Kidney epithelial cell (primary cell): ENCODE measurements at regions not wholly inside any gene's neighbourhood (a gene's known extent, or its start where the extent isn't known, plus 50 kb on each side); places are given as distances from the start of the nearest gene placed in this dataset.

Experiments used
- DNase-seq: peaks from one replicate; pipeline ENCODE4 v3.0.0-alpha.2; 2010; ENCODE audit warnings: low read depth
- H3K27me3 ChIP-seq: 2 replicates; pipeline ENCODE4 v1.6.0; 2011; ENCODE audit warnings: low read length; ENCODE audit not compliant: control insufficient read depth, insufficient read depth
- H3K36me3 ChIP-seq: 2 replicates; pipeline ENCODE4 v1.5.1; 2011; ENCODE audit warnings: low read length; ENCODE audit not compliant: control insufficient read depth, insufficient read depth
- H3K4me3 ChIP-seq: 2 replicates; pipeline ENCODE4 v1.5.1; 2011; ENCODE audit warnings: low read depth, mild to moderate bottlenecking, control low read depth, low read length
- TF ChIP-seq, protein P1 (sequence below): IDR thresholded peaks from 2 replicates; pipeline ENCODE4 v1.5.1; 2011; ENCODE audit warnings: mild to moderate bottlenecking, moderate library complexity, low read length, control low read depth, inconsistent platforms; ENCODE audit not compliant: insufficient read depth, poor library complexity, severe bottlenecking

DNA sequence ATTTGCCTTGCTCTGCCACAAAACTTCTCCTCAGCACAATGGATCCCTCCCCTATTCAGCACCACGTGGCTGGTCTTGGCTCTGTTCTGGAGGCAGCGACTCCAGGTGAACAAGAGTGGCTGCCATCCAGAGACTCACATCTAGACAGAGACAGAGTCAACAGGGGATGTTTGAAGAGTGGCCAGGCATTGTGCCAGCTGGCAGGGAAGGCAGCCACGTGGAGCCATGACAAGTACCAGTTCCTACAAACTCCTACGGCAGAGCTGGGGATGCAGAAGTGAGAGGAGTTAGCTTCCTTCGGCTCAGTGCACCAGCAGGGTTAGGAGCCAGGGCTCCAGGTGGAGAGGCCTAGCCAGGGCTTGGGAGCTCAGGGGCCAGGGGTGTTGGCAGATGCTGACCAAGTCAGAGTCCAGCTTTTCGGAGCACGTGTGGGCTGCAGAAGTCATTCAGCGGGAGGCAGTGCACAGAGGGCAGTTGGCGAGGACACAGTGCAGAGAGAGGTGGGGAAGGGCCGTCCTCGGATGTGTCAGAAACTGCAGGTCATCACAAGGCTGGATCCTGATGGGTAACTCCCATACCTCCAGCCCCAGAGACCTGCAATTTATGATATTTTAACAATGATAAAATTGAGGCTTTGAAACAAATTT is 171.7 kb upstream of the PDE10A start:
- Histone ChIP-seq H3K4me3 (no peak overlapping the region), H3K36me3 (no peaks in the 10 kb centered on the region), H3K27me3 (peaks cover 5% of the 10 kb centered on the region)
- no peak for DNase-seq
- TF ChIP-seq, protein P1, sequence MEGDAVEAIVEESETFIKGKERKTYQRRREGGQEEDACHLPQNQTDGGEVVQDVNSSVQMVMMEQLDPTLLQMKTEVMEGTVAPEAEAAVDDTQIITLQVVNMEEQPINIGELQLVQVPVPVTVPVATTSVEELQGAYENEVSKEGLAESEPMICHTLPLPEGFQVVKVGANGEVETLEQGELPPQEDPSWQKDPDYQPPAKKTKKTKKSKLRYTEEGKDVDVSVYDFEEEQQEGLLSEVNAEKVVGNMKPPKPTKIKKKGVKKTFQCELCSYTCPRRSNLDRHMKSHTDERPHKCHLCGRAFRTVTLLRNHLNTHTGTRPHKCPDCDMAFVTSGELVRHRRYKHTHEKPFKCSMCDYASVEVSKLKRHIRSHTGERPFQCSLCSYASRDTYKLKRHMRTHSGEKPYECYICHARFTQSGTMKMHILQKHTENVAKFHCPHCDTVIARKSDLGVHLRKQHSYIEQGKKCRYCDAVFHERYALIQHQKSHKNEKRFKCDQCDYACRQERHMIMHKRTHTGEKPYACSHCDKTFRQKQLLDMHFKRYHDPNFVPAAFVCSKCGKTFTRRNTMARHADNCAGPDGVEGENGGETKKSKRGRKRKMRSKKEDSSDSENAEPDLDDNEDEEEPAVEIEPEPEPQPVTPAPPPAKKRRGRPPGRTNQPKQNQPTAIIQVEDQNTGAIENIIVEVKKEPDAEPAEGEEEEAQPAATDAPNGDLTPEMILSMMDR: no peak

DNA sequence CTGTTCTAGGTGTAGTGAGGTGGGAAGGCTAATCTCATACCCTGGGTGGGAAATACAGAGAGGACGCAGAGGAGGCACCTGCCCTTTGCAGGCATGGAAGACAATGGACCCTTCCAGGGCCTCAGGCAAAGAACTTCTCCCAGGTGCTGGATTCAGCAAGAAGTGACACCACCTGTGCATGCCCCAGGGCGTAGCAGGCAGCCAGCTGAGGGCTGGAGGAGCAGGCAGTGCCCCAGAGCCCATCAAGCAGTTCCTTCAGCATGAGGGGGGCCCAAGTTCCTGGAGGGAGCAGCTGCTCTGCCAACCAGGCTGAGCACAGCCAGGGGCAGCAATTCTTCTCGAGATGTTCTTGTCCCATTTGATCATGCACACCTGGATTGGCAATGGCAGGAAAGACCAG is 170.3 kb upstream of the PDE10A start:
- TF ChIP-seq, protein P1: no peak
- no peak overlapping the region for H3K4me3 ChIP-seq
- no peaks in the 10 kb centered on the region for H3K36me3 ChIP-seq
- peaks cover 5% of the 10 kb centered on the region for H3K27me3 ChIP-seq
- no peak for DNase-seq

DNA sequence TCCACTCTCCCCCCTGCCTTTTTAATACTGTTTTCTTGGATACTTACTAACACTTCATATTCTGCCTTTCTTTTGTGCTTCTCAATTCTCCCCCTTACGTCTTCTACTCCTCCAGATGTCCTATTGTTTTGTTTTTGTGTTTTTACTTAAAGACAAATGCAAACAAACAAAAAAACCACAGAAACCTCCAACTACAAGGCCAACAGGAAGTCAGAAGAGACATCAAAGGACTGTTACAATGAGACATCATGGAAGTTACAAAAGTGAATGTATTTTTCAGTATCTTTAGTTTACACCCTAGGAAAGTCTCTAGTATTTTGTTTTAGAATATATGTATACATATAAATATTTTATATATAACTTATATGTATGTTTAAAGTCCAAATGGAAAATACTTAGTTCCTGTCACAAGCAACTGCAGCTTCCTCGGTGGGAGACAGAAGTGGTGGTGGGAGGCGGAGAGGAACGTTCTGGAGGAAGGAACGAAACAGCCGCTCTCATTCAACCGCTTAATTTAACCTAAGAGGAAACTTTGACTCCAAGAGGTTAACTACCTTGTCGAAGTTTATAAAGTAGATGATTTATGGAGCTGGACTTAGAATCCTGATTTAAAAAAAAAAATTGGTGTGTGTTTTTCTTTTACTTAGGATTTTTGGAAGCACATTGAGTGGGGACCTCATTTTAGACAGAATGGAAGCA is 168.9 kb upstream of the PDE10A start:
- peaks cover 5% of the 10 kb centered on the region for H3K27me3 ChIP-seq
- no peaks in the 10 kb centered on the region for H3K36me3 ChIP-seq
- no peak overlapping the region for H3K4me3 ChIP-seq
- TF ChIP-seq, protein P1: no peak
- DNase-seq: no peak

DNA sequence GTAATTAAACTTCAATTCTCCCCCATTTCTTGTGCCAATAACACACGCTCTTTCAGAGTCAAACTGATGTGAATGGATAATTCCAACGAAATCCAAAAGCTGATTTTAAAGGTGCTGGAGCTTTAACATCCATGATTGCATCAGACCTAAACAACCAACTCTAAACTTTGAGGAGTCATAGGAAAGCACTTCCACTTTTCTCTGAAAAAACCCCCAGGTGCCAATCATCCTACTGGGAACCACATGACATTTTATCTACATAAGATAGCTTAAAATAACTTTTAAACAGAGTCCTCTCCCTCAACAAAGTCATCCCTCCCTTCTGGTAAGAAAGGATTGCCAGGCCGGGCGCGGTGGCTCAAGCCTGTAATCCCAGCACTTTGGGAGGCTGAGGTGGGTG is 167.7 kb upstream of the PDE10A start:
- TF ChIP-seq, protein P1: no peak
- DNase-seq: no peak
- H3K27me3 ChIP-seq: peaks cover 5% of the 10 kb centered on the region
- H3K36me3 ChIP-seq: no peaks in the 10 kb centered on the region
- no peak overlapping the region for H3K4me3 ChIP-seq

DNA sequence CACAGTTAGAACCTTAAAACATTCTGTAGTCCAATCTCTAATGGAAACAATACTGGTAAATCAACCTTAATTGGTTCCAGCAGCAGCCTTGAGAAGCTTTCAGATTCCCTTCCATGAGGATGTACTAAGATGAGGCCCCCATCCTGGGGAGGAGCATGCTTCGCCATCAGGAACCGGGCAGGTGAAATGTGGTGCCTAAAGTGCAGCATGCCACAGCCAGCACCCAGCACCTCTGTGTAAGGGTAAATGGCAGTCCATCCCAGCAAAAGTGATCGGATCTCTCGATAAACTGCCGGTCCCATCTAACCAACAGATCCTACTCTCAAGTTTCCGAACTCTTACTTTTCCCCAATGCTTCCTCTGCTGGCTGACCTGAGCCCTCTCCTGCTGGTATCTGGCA is 166.3 kb upstream of the PDE10A start:
- Histone ChIP-seq H3K27me3 (peaks cover 5% of the 10 kb centered on the region), H3K4me3 (no peak overlapping the region), H3K36me3 (no peaks in the 10 kb centered on the region)
- TF ChIP-seq, protein P1: no peak
- DNase-seq: no peak

DNA sequence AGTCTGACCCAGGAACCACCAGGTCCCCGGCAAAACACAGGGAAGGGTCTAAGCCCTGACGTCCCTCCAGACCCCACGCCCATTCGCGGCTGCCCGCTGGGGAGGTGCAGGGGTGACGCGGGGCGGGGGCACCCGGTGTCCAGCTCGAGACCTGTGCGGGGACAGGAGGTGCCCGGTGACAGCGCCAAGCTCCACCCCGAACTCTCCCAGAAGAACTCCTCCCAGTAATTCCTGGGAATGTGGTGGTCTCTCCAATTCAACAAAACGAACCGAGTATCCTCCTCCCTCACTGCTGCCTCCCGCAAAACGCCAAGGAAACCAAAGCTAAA is 164.1 kb upstream of the PDE10A start:
- Histone ChIP-seq H3K27me3 (no peaks in the 10 kb centered on the region), H3K4me3 (no peak overlapping the region), H3K36me3 (no peaks in the 10 kb centered on the region)
- no peak for DNase-seq
- TF ChIP-seq, protein P1: no peak
